ENCODE measurements at regions not wholly inside any gene's neighbourhood (a gene's known extent, or its start where the extent isn't known, plus 50 kb on each side); places are given as distances from the start of the nearest gene placed in this dataset.

- no peak for TF ChIP-seq POLR2A (IDR thresholded peaks at IDR 0.05; ENCODE audit: borderline replicate concordance, extremely low read depth, insufficient read depth, insufficient read length)
- no peak for TF ChIP-seq CTCF (IDR thresholded peaks at IDR 0.05 in 2 of 3, conservative IDR thresholded peaks at IDR 0.05 in 1 of 3; ENCODE audit: borderline replicate concordance in 1 of 3, insufficient read depth in 1 of 3, low read depth in 2 of 3, low read length in 2 of 3)
- no peak for TF ChIP-seq EZH2 (IDR thresholded peaks at IDR 0.05)
- no peak for TF ChIP-seq RAD21 (IDR thresholded peaks at IDR 0.05; ENCODE audit: low read depth)
- no peak for TF ChIP-seq POLR2AphosphoS5 (IDR thresholded peaks at IDR 0.05; ENCODE audit: low read depth, low read length)
- no peak for TF ChIP-seq EZH2phosphoT487 (IDR thresholded peaks at IDR 0.05; ENCODE audit: borderline replicate concordance)
- no peak for TF ChIP-seq FOSL1 (IDR thresholded peaks at IDR 0.05; ENCODE audit: low read depth)
- TF ChIP-seq EGR1 (IDR thresholded peaks at IDR 0.05; ENCODE audit: low read depth) = no peak
- TF ChIP-seq REST (IDR thresholded peaks at IDR 0.05; ENCODE audit: low read depth) = no peak
- TF ChIP-seq, protein P1, sequence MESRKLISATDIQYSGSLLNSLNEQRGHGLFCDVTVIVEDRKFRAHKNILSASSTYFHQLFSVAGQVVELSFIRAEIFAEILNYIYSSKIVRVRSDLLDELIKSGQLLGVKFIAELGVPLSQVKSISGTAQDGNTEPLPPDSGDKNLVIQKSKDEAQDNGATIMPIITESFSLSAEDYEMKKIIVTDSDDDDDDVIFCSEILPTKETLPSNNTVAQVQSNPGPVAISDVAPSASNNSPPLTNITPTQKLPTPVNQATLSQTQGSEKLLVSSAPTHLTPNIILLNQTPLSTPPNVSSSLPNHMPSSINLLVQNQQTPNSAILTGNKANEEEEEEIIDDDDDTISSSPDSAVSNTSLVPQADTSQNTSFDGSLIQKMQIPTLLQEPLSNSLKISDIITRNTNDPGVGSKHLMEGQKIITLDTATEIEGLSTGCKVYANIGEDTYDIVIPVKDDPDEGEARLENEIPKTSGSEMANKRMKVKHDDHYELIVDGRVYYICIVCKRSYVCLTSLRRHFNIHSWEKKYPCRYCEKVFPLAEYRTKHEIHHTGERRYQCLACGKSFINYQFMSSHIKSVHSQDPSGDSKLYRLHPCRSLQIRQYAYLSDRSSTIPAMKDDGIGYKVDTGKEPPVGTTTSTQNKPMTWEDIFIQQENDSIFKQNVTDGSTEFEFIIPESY (IDR thresholded peaks at IDR 0.05; ENCODE audit: extremely low read depth, insufficient replicate concordance, low read length) = no peak
These were observed 74.6 kb upstream of the WSCD2 start for GRCh38 chr12:108054496-108054895.

Data from HCT116 (cell line).